ENCODE measurements at regions not wholly inside any gene's neighbourhood (a gene's known extent, or its start where the extent isn't known, plus 50 kb on each side); places are given as distances from the start of the nearest gene placed in this dataset.

- POLR2A ChIA-PET (ENCODE audit: unreplicated experiment), result no interaction called here
- CTCF ChIA-PET, result no interaction called here
- intact Hi-C loops (cut with micrococcal nuclease; ENCODE audit: unreplicated experiment), result no loop called here
- Histone ChIP-seq H2AFZ (no peak overlapping the region), H3K9me2 (ENCODE audit: insufficient read depth) (no peaks in the 10 kb centered on the region; the same call in 1 of the 2 replicates), H3K4me1 (replicated peaks; ENCODE audit: insufficient read depth) (no peaks in the 10 kb centered on the region), H3K27me3 (ENCODE audit: insufficient read depth, low read depth) (no peaks in the 10 kb centered on the region), H4K20me1 (ENCODE audit: insufficient read depth) (no peaks in the 10 kb centered on the region), H3K4me3 (no peak overlapping the region), H3K36me3 (ENCODE audit: low read depth) (no peaks in the 10 kb centered on the region), H3K27ac (no peak overlapping the region), H3F3A (ENCODE audit: insufficient read depth, low read depth) (no peaks in the 10 kb centered on the region), H3K9me3 (ENCODE audit: insufficient read depth, low read depth) (no peaks in the 10 kb centered on the region), H3K4me2 (no peak overlapping the region), H3K79me2 (ENCODE audit: low read depth) (no peaks in the 10 kb centered on the region)
- BruUV-seq (replicated peaks), result no TSS peak
- no peak for TF ChIP-seq CTCF (conservative IDR thresholded peaks at IDR 0.05)
- TF ChIP-seq EZH2 (IDR thresholded peaks at IDR 0.05; ENCODE audit: low read depth), result no peak
- DNase-seq, result no peak
Measured at GRCh38 chr6:134502614-134503549, 185.0 kb upstream of the SGK1 start.

- H2AFZ ChIP-seq, result no peak overlapping the region
- no peak for DNase-seq
- POLR2A ChIA-PET (ENCODE audit: unreplicated experiment), result interaction anchor here (0.6 kb wide), 1 partner anchor 93 kb away, joined by 4 read pairs; no protein-coding TSS in a partner anchor
- no peaks in the 10 kb centered on the region for H3K27me3 ChIP-seq (ENCODE audit: insufficient read depth, low read depth)
- no TSS peak for BruUV-seq (replicated peaks)
- H3K4me3 ChIP-seq, result no peak overlapping the region
- no peaks in the 10 kb centered on the region for H3K79me2 ChIP-seq (ENCODE audit: low read depth)
- CTCF ChIA-PET, result no interaction called here
- no peaks in the 10 kb centered on the region for H3K36me3 ChIP-seq (ENCODE audit: low read depth)
- no peaks in the 10 kb centered on the region for H3K9me3 ChIP-seq (ENCODE audit: insufficient read depth, low read depth)
- no peaks in the 10 kb centered on the region; the same call in 1 of the 2 replicates for H3K9me2 ChIP-seq (ENCODE audit: insufficient read depth)
- no peaks in the 10 kb centered on the region for H3F3A ChIP-seq (ENCODE audit: insufficient read depth, low read depth)
- no peaks in the 10 kb centered on the region for H4K20me1 ChIP-seq (ENCODE audit: insufficient read depth)
- intact Hi-C loops (cut with micrococcal nuclease; ENCODE audit: unreplicated experiment), result no loop called here
- no peak for TF ChIP-seq CTCF (conservative IDR thresholded peaks at IDR 0.05)
- 0 out of 2 replicates have a peak, but pooled peaks cover 8% of the 10 kb centered on the region for H3K4me1 ChIP-seq (replicated peaks; ENCODE audit: insufficient read depth)
- no peak overlapping the region for H3K4me2 ChIP-seq
- no peak overlapping the region for H3K27ac ChIP-seq
Measured at GRCh38 chr6:134495890-134496248, 178.0 kb upstream of the SGK1 start.

GRCh38 chr6:134495203-134495889 lies 177.4 kb upstream of the SGK1 start:
- no peaks in the 10 kb centered on the region for H3K36me3 ChIP-seq (ENCODE audit: low read depth)
- no peak for DNase-seq
- H3K9me2 ChIP-seq (ENCODE audit: insufficient read depth), result no peaks in the 10 kb centered on the region
- H3K4me1 ChIP-seq (replicated peaks; ENCODE audit: insufficient read depth), result 0 out of 2 replicates have a peak, but pooled peaks cover 8% of the 10 kb centered on the region
- no peak overlapping the region for H3K4me3 ChIP-seq
- H3F3A ChIP-seq (ENCODE audit: insufficient read depth, low read depth), result no peaks in the 10 kb centered on the region
- ChIA-PET CTCF (no interaction called here), POLR2A (ENCODE audit: unreplicated experiment) (interaction anchor here (0.6 kb wide), 1 partner anchor 92 kb away, joined by 4 read pairs; no protein-coding TSS in a partner anchor)
- intact Hi-C loops (cut with micrococcal nuclease; ENCODE audit: unreplicated experiment), result no loop called here
- H3K9me3 ChIP-seq (ENCODE audit: insufficient read depth, low read depth), result no peaks in the 10 kb centered on the region
- H4K20me1 ChIP-seq (ENCODE audit: insufficient read depth), result no peaks in the 10 kb centered on the region
- H3K27ac ChIP-seq, result no peak overlapping the region
- no TSS peak for BruUV-seq (replicated peaks)
- TF ChIP-seq EZH2 (IDR thresholded peaks at IDR 0.05; ENCODE audit: low read depth) (no peak), CTCF (conservative IDR thresholded peaks at IDR 0.05) (no peak)
- no peak overlapping the region for H2AFZ ChIP-seq
- H3K27me3 ChIP-seq (ENCODE audit: insufficient read depth, low read depth), result no peaks in the 10 kb centered on the region
- no peaks in the 10 kb centered on the region for H3K79me2 ChIP-seq (ENCODE audit: low read depth)
- no peak overlapping the region for H3K4me2 ChIP-seq
